Psoas muscle (tissue), 7 donors: ENCODE measurements at regions not wholly inside any gene's neighbourhood (a gene's known extent, or its start where the extent isn't known, plus 50 kb on each side); places are given as distances from the start of the nearest gene placed in this dataset.
A peak's percentile ranks its signal among the peaks of the same experiment; 100 is the strongest.

Source experiments
- ATAC-seq, 4 donors: fragments of 200-7000 bp; cut with Tn5 transposase; one replicate each; pipeline ENCODE4 v1.9.1; 2020; ENCODE audit warnings: moderate library complexity in 3 of 4, mild to moderate bottlenecking in 2 of 4
- DNase-seq, 2 donors: peaks; one replicate each; pipeline ENCODE4 v3.0.0-alpha.2; 2020
- H3K27ac ChIP-seq: fragments of 200-600 bp; one replicate; pipeline ENCODE4 v1.8.0; 2022
- H3K27me3 ChIP-seq, 3 donors: fragments of 200-600 bp in 1 of 3; one replicate each; pipeline versions ENCODE4 v1.6.1 to v1.8.0; 2013 to 2022; ENCODE audit warnings: low read length in 2 of 3, mild to moderate bottlenecking in 2 of 3, moderate library complexity in 1 of 3; ENCODE audit not compliant: insufficient read depth in 3 of 3
- H3K36me3 ChIP-seq, 2 donors: fragments of 200-600 bp in 1 of 2; one replicate each; pipeline versions ENCODE4 v1.6.1 to v1.8.0; 2013 to 2022; ENCODE audit warnings: low read depth in 1 of 2, mild to moderate bottlenecking in 1 of 2, moderate library complexity in 1 of 2; ENCODE audit not compliant: insufficient read depth in 1 of 2
- H3K4me1 ChIP-seq: fragments of 200-600 bp; one replicate; pipeline ENCODE4 v1.8.0; 2022
- H3K4me3 ChIP-seq: fragments of 200-600 bp; one replicate; pipeline ENCODE4 v1.8.0; 2022; ENCODE audit warnings: mild to moderate bottlenecking
- H3K9me3 ChIP-seq: fragments of 200-600 bp; one replicate; pipeline ENCODE4 v1.8.0; 2022
- CTCF ChIP-seq: fragments of 200-600 bp; IDR thresholded peaks from one replicate; pipeline ENCODE4 v1.8.0; 2022; ENCODE audit warnings: antibody characterized with exemption
- WGBS, 3 donors: extraction: QIAGEN DNeasy Blood & Tissue Kit; methylation state at CpG; one replicate each; pipeline versions ENCODE4 v1.1.6 to v1.1.7; 2013; 5-methylcytosine and 5-hydroxymethylcytosine counted together
- intact Hi-C, 2 donors: fragments of 100-400 bp; cut with DNase I; formaldehyde crosslinking; loops; one replicate each; pipeline versions ENCODE4 v1.11.0 to v1.14.2; 2022
- donor health status: healthy with polysubstance abuse.
- donor health status: DM: no; HTN: no; CAD: no; lungs with moderate emphysema.
- donor health status: Bipolar disorder and iron deficiency.
- donor health status: healthy.
- donor health status: DM: yes; HTN: yes; CAD: no.
- donor health status: DM: no; HTN: no; CAD: no.
- donor health status: DM: yes; HTN: yes; CAD: no.

GRCh38 chr4:140311257-140311835 is 62.1 kb upstream of the SCOC start:
- no peaks in the 10 kb centered on the region for H3K27me3 ChIP-seq
- intact Hi-C loops = no loop called here
- H3K9me3 ChIP-seq = no peaks in the 10 kb centered on the region
- ATAC-seq = no peak
- H3K27ac ChIP-seq = no peak overlapping the region
- DNase-seq = no peak
- H3K4me3 ChIP-seq = no peak overlapping the region
- TF ChIP-seq CTCF = no peak
- peaks cover 30% of the 10 kb centered on the region for H3K4me1 ChIP-seq
- H3K36me3 ChIP-seq = no peaks in the 10 kb centered on the region

- WGBS, 3 donors = 33 to 56% (median 55%) methylated on average over 1 of the region's 1 CpG
These were observed 64.1 kb upstream of the SCOC start for GRCh38 chr4:140309124-140309870.

GRCh38 chr4:140308366-140309123 is 64.9 kb upstream of the SCOC start:
- intact Hi-C loops = no loop called here
- 14 to 36% (median 22%) methylated on average over 11 of the region's 11 CpGs for WGBS, 3 donors
- Histone ChIP-seq H3K27me3 (no peaks in the 10 kb centered on the region), H3K36me3 (no peaks in the 10 kb centered on the region), H3K27ac (peak overlapping the region; percentile 88), H3K4me3 (peak overlapping the region; percentile 43), H3K9me3 (no peaks in the 10 kb centered on the region), H3K4me1 (peaks cover 20% of the 10 kb centered on the region)
- peak; percentile 75 to 91 for DNase-seq
- peak; percentile 95 to 98 (median 97) for ATAC-seq
- TF ChIP-seq CTCF = no peak

More at GRCh38 chr4:140309124-140309870, 64.1 kb upstream of the SCOC start:
- Histone ChIP-seq H3K36me3 (no peaks in the 10 kb centered on the region), H3K9me3 (no peaks in the 10 kb centered on the region), H3K27ac (peak overlapping the region; percentile 88), H3K4me3 (peak overlapping the region; percentile 43), H3K27me3 (no peaks in the 10 kb centered on the region), H3K4me1 (peaks cover 20% of the 10 kb centered on the region)
- intact Hi-C loops = no loop called here
- ATAC-seq (peak; percentile 31 to 70 (median 68)), DNase-seq (no peak)
- TF ChIP-seq CTCF = peak; percentile 26

GRCh38 chr4:140305053-140305452 is 68.4 kb upstream of the SCOC start:
- ATAC-seq (no peak), DNase-seq (no peak)
- Histone ChIP-seq H3K27me3 (no peaks in the 10 kb centered on the region), H3K4me1 (peaks cover 26% of the 10 kb centered on the region), H3K9me3 (no peaks in the 10 kb centered on the region), H3K4me3 (no peak overlapping the region), H3K36me3 (no peaks in the 10 kb centered on the region), H3K27ac (no peak overlapping the region)
- TF ChIP-seq CTCF = no peak
- intact Hi-C loops = no loop called here
- WGBS, 3 donors = 78 to 85% (median 82%) methylated on average over 3 of the region's 3 CpGs
